Fibroblast of skin of scalp (primary cell): ENCODE measurements at regions not wholly inside any gene's neighbourhood (a gene's known extent, or its start where the extent isn't known, plus 50 kb on each side); places are given as distances from the start of the nearest gene placed in this dataset.
A peak's percentile ranks its signal among the peaks of the same experiment; 100 is the strongest.
"Not testable (repeated sequence)": the region's sequence is repeated elsewhere in the genome, so short reads cannot be mapped to it uniquely, and the experiment has no call there.

ENCODE experiments used
- DNase-seq: peaks from one replicate; pipeline ENCODE4 v3.0.0-alpha.2; 2013

DNA sequence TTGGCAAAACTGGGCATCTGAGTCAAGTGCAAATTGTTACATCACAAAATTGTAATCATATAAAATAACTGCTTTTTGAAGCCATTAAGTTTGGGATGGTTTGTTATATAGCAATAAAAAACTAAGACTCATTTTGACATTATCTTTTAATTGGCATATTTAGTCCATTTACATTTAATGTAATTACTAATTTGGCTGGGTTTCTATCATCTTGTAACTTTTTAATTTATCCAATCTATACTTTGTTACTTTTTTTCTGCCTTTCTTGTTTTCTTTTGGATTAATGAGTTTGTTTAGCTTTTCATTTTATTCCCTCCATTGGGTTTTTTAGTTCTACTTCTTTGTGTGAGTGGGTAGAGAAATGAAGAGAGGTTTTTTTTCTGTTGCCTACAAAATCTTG, 76.3 kb downstream of the DRAM2 start:
- no peak for DNase-seq

DNA sequence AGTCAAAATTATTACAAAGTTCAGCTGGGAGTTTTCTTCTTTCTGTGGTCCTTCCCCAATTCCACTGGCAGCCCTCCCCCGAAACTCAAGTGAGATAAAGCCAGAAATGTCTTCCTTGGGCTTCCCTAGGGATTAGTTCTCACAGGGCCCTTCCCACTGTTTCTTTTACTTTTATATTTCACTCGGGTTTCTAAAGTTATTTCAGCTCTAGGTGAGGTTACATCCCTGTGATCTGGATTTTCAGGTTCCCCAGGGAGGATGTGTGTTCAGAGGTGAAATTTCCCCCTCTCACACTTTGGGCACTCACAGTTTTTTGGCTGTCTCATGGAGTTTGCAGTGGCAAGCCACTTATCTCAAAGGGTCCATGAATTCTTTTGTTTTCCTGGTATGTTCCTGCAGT, 77.3 kb downstream of the DRAM2 start:
- DNase-seq = no peak

DNA sequence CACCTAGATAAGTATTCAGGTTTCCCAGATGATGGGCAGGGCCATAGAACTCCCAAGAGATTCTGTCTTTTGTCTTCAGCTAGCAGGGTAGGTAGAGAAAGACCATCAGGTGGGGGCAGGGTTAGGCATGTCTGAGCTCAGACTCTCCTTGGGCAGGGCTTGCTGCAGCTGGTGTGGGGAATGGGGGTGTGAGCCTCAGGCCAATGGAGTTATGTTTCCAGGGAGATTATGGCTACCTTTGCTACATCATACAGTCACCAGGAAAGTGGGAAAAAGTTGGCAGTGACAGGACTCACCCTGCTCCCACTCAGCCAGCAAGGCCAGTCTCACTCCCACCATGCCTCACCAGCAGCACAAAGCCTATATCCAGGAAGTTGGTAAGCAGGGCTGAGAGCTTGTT, 77.8 kb downstream of the DRAM2 start:
- no peak for DNase-seq

DNA sequence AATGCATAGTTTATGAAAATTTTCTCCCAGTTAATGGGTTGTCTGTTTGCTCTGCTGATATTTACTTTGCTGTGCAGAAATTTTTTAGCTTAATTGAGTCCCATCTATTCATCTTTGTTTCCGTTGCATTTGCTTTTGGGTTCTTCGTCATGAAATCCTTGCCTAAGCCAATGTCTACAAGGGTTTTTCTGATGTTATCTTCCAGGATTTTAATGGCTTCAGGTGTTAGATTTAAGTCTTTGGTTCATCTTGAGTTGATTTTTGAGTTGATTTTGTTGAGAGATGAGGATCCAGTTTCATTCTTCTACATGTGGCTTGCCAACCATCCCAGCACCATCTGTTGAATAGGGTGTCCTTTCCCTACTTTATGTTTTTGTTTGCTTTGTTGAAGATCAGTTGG, 85.2 kb downstream of the DRAM2 start:
- DNase-seq = no peak

DNA sequence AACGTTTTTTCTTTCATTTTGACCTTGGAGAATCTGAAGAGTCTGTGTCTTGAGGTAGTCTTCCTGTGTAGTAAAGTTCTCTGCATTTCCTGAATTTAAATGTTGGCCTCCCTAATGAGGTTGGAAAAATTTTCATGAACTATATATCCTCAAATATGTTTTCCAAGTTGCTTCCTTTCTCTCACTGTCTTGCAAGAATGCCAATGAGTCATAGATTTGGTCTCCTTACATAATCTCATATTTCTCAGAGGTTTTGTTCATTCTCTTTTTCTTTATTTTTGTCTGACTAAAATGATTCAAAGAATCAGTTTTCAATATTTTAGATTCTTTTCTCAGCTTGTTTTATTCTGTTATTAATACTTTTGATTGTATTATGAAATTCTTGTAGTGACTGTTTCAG, 87.6 kb downstream of the DRAM2 start:
- no peak for DNase-seq

DNA sequence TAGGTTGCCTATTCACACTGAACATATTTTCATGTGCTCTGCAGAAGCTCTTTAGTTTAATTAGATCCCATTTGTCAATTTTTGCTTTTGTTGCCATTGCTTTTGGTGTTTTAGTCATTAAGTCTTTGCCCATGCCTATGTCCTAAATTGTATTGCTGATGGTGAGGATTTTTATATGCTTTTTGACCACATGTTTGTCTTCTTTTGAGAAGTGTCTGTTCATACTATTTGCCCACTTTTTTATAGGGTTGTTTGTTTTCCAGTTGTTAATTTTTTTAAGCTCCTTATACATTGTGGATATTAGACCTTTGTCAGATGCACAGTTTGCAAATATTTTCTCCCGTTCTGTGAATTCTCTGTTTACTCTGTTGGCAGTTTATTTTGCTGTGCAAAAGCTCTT, 84.5 kb upstream of the LRIF1 start:
- not testable (repeated sequence) for DNase-seq

DNA sequence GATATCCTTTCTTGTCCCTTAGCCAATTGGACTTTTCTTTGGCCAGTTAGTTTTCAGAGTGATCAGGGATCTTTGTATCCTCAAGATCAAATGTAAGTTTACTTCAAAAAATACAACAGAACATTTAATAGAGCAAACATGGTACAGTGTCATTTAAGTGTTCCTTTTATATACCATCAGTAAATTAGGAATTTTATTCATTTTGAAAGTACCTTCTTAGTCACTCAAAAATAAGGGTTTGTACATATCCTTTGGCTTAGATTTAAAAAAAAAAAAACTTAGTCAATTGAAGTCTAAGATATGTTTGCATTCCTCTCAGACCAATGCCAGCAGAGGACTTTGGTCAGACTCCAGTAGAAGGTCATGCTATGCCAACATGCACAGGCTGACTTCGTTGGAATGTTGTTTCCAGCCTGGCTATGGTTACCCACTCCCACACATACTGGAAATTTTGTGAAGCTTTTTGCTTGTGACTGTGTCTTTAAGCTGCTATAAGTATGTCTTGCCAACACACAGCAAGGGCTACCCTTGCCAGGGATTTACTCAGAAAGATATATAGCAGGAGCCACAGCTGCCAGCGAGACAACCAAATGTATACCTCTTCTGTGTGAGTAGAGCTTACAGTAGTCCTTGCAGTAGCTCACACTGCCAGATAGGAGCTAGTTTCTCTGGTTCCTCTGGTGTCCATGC, 81.5 kb upstream of the LRIF1 start:
- DNase-seq = no peak

DNA sequence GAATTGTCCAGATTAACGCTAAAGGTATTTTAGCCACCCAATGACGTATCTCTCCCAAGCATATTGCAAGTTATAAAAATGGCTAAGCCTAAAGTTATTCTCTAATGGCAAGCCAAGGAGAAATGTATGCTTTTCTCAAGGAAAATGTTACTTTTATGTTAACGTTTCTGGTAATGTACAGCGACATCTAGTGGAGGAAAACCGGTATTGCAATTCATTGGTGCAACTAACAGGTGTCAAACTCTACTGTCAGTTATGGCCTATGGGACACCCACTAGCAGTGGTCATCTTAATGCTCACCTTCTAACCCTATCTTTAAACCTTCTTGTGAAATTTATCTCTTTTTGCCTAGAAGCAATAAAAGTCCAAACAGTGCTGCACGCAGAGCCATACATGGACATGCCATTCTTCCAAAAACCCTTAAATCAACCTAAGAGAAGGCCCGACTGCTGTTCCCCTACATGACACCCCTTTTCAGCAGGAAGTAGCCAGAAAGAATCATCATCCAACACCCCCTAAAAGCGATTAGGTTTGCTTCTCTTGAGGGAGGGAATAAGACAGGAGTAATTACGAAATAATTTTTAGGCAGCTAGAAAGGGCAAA, 68.7 kb upstream of the LRIF1 start:
- peak; percentile 31 for DNase-seq

DNA sequence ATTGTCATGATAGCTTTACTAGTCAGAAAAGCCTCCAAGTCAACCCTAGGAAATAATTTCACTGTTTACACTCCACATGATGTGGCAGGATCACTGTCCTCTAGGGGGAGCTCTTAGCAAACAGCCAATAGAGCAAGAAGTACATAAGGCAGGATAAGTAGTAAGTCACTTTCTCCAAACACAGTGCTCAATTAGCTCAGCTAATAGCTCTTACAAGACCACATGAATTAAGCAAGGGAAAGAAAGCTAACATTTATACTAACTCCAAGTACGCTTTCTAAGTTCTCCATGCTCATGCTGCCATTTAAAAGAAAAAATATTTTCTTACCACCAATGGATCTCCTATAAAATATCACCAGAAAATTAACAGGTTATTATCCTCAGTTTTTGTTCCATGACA, 66.9 kb upstream of the LRIF1 start:
- DNase-seq = peak; percentile 47

DNA sequence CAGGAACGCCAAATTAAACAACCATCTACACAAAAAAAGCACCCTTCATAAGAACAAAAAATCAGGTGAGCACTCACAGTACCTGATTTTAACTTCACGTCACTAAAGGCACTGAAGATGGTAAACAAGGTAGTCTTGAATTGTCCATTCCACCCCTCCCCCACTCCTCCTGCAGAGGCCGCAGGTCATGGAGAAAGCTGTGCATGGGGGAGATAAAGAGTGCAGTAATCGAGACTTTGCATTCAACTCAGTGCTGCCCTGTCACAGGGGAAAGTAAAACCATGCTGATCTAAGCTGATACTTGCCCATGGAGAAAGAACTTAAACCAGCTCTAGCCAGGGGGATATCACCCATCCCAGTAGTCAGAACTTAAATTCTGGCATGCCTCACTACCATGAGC, 61.4 kb upstream of the LRIF1 start:
- no peak for DNase-seq

DNA sequence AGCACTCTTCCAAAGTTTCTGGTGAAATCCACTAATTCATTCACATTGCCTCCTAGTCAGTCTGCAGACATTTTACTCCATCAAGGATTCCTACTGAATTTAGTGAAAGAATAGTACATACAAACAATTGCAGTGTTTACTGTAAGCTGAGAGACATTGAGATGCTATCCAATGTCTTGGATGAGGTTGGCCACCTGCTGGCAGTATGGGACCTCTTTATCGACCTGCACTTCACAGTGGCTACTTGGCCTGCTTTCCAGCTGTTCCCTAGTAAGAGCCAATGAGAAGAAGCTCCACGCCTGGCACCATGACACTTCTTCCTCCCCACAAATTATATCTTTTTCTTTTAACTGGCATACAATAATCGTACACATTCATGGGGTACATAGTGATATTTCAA, 51.5 kb upstream of the LRIF1 start:
- DNase-seq = no peak
